Spinal cord (tissue), 9 donors: ENCODE measurements at regions not wholly inside any gene's neighbourhood (a gene's known extent, or its start where the extent isn't known, plus 50 kb on each side); places are given as distances from the start of the nearest gene placed in this dataset.
A peak's percentile ranks its signal among the peaks of the same experiment; 100 is the strongest.
"Not testable (repeated sequence)": the region's sequence is repeated elsewhere in the genome, so short reads cannot be mapped to it uniquely, and the experiment has no call there.

Experiments
- DNase-seq, 6 donors: peaks; one replicate each; pipeline versions ENCODE4 v3.0.0 to v3.0.0-alpha.2; 2013 to 2015; ENCODE audit warnings: low spot score in 6 of 6, low read depth in 4 of 6
- H3K27ac ChIP-seq: one replicate; pipeline ENCODE4 v1.5.1; 2013; ENCODE audit warnings: low read depth, low read length, control low read depth
- H3K27me3 ChIP-seq: one replicate; pipeline ENCODE4 v1.6.1; 2013; ENCODE audit warnings: low read length; ENCODE audit not compliant: control insufficient read depth, insufficient read depth
- H3K36me3 ChIP-seq: one replicate; pipeline ENCODE4 v1.6.1; 2013; ENCODE audit warnings: low read length; ENCODE audit not compliant: control insufficient read depth, insufficient read depth
- H3K4me1 ChIP-seq: one replicate; pipeline ENCODE4 v1.6.1; 2013; ENCODE audit warnings: low read length; ENCODE audit not compliant: control insufficient read depth, insufficient read depth
- H3K4me3 ChIP-seq: one replicate; pipeline ENCODE4 v1.5.1; 2013; ENCODE audit warnings: low read depth, low read length, control low read depth
- H3K9me3 ChIP-seq: one replicate; pipeline ENCODE4 v1.6.1; 2013; ENCODE audit warnings: low read length; ENCODE audit not compliant: control insufficient read depth, insufficient read depth
- WGBS: methylation state at CpG from one replicate; pipeline ENCODE4 v1.1.5; 2013; ENCODE audit warnings: missing lambda C conversion rate; ENCODE audit not compliant: insufficient coverage; 5-methylcytosine and 5-hydroxymethylcytosine counted together
- donor health status: healthy.

- H3K9me3 ChIP-seq, result peaks cover 11% of the 10 kb centered on the region
- DNase-seq, result no peak
- H3K27ac ChIP-seq, result no peak overlapping the region
- H3K27me3 ChIP-seq, result no peaks in the 10 kb centered on the region
- H3K36me3 ChIP-seq, result no peaks in the 10 kb centered on the region
- no peaks in the 10 kb centered on the region for H3K4me1 ChIP-seq
- H3K4me3 ChIP-seq, result no peak overlapping the region
These were observed 168.3 kb downstream of the ZNF737 start for GRCh38 chr19:20397292-20397691.

- Histone ChIP-seq H3K27ac (no peak overlapping the region), H3K36me3 (no peaks in the 10 kb centered on the region), H3K9me3 (peaks cover 1% of the 10 kb centered on the region), H3K27me3 (no peaks in the 10 kb centered on the region), H3K4me3 (no peak overlapping the region), H3K4me1 (no peaks in the 10 kb centered on the region)
- 100% methylated on average over 2 of the region's 6 CpGs for WGBS
- peak in 1 of 6 donors; percentile 24 for DNase-seq
These were observed 176.8 kb downstream of the ZNF737 start for GRCh38 chr19:20388706-20389225.

GRCh38 chr19:20385061-20385460, 180.5 kb downstream of the ZNF737 start:
- no peak overlapping the region for H3K4me3 ChIP-seq
- H3K36me3 ChIP-seq, result no peaks in the 10 kb centered on the region
- no peaks in the 10 kb centered on the region for H3K27me3 ChIP-seq
- H3K27ac ChIP-seq, result no peak overlapping the region
- DNase-seq, result no peak
- H3K9me3 ChIP-seq, result peaks cover 1% of the 10 kb centered on the region
- no CpG with 5 or more reads among the region's 2 CpGs for WGBS
- no peaks in the 10 kb centered on the region for H3K4me1 ChIP-seq

GRCh38 chr19:20371911-20372310, 193.7 kb downstream of the ZNF737 start:
- Histone ChIP-seq H3K36me3 (no peaks in the 10 kb centered on the region), H3K27ac (no peak overlapping the region), H3K9me3 (no peaks in the 10 kb centered on the region), H3K27me3 (no peaks in the 10 kb centered on the region), H3K4me3 (no peak overlapping the region), H3K4me1 (no peaks in the 10 kb centered on the region)
- WGBS, result no CpG with 5 or more reads among the region's 6 CpGs
- no peak for DNase-seq

GRCh38 chr19:20371304-20371703, 194.3 kb downstream of the ZNF737 start:
- not testable (repeated sequence) for H3K4me3 ChIP-seq, H3K27ac ChIP-seq, H3K9me3 ChIP-seq, H3K27me3 ChIP-seq, DNase-seq, H3K36me3 ChIP-seq, H3K4me1 ChIP-seq
- WGBS, result no CpG with 5 or more reads among the region's 6 CpGs

- no peak overlapping the region for H3K4me3 ChIP-seq
- H3K27me3 ChIP-seq, result no peaks in the 10 kb centered on the region
- DNase-seq, result peak; percentile 30 to 92 (median 56)
- no peaks in the 10 kb centered on the region for H3K4me1 ChIP-seq
- H3K9me3 ChIP-seq, result no peaks in the 10 kb centered on the region
- WGBS, result 11% methylated on average over 7 of the region's 8 CpGs
- H3K27ac ChIP-seq, result no peak overlapping the region
- H3K36me3 ChIP-seq, result no peaks in the 10 kb centered on the region
These were observed 197.7 kb downstream of the ZNF737 start for GRCh38 chr19:20367811-20368294.

- H3K27ac ChIP-seq, result no peak overlapping the region
- no peaks in the 10 kb centered on the region for H3K9me3 ChIP-seq
- H3K4me1 ChIP-seq, result no peaks in the 10 kb centered on the region
- DNase-seq, result no peak
- H3K36me3 ChIP-seq, result no peaks in the 10 kb centered on the region
- no peaks in the 10 kb centered on the region for H3K27me3 ChIP-seq
- 88% methylated on average over 6 of the region's 6 CpGs for WGBS
- no peak overlapping the region for H3K4me3 ChIP-seq
These were observed 198.1 kb downstream of the ZNF486 start for GRCh38 chr19:20365146-20365545.

GRCh38 chr19:20359933-20360720, 193.1 kb downstream of the ZNF486 start:
- H3K4me1 ChIP-seq, result no peaks in the 10 kb centered on the region
- DNase-seq, result peak in 2 of 6 donors; percentile 40 to 46

GRCh38 chr19:20358841-20359465, 191.9 kb downstream of the ZNF486 start:
- H3K4me3 ChIP-seq, H3K27ac ChIP-seq, DNase-seq, H3K9me3 ChIP-seq, H3K4me1 ChIP-seq, H3K27me3 ChIP-seq, H3K36me3 ChIP-seq: not testable (repeated sequence)
- WGBS, result 91% methylated on average over 5 of the region's 7 CpGs

More at GRCh38 chr19:20359933-20360720, 193.1 kb downstream of the ZNF486 start:
- H3K27ac ChIP-seq, result no peak overlapping the region
- H3K4me3 ChIP-seq, result no peak overlapping the region
- H3K36me3 ChIP-seq, result no peaks in the 10 kb centered on the region
- H3K9me3 ChIP-seq, result no peaks in the 10 kb centered on the region
- WGBS, result 63% methylated on average over 4 of the region's 11 CpGs
- H3K27me3 ChIP-seq, result no peaks in the 10 kb centered on the region

GRCh38 chr19:20357921-20358320, 190.9 kb downstream of the ZNF486 start:
- Histone ChIP-seq H3K36me3 (no peaks in the 10 kb centered on the region), H3K4me1 (no peaks in the 10 kb centered on the region), H3K9me3 (no peaks in the 10 kb centered on the region), H3K27me3 (no peaks in the 10 kb centered on the region), H3K4me3 (no peak overlapping the region), H3K27ac (no peak overlapping the region)
- WGBS, result 68% methylated on average over 3 of the region's 6 CpGs
- no peak for DNase-seq
